ENCODE measurements at regions not wholly inside any gene's neighbourhood (a gene's known extent, or its start where the extent isn't known, plus 50 kb on each side); places are given as distances from the start of the nearest gene placed in this dataset.

GRCh38 chrX:16487620-16488385 lies 162.2 kb upstream of the S100G start:
- WGBS (ENCODE audit: insufficient coverage, insufficient replicate concordance, low lambda C conversion rate, missing lambda C conversion rate): 0% methylated on average over 2 of the region's 2 CpGs
- BruUV-seq (replicated peaks): no TSS peak
- Histone ChIP-seq H4K20me1 (ENCODE audit: control insufficient read depth, insufficient read depth) (no peaks in the 10 kb centered on the region), H3K4me3 (no peak overlapping the region), H3K4me1 (ENCODE audit: control insufficient read depth, insufficient read depth, low read length) (no peaks in the 10 kb centered on the region), H3K79me2 (ENCODE audit: control insufficient read depth, insufficient read depth, low read length) (no peaks in the 10 kb centered on the region), H3K4me2 (ENCODE audit: control insufficient read depth, insufficient read depth) (no peak overlapping the region), H3K36me3 (ENCODE audit: control insufficient read depth in 2 of 2, insufficient read depth in 2 of 2, low read length in 1 of 2) (no peaks in the 10 kb centered on the region), H3K27ac (ENCODE audit: control insufficient read depth, insufficient read depth) (no peak overlapping the region), H2AFZ (ENCODE audit: control insufficient read depth, low read depth, low read length) (no peak overlapping the region), H3K9me3 (replicated peaks; ENCODE audit: control insufficient read depth, insufficient read depth, low read length) (no peaks in the 10 kb centered on the region), H3K27me3 (replicated peaks in 1 of 2; ENCODE audit: control insufficient read depth in 2 of 2, insufficient read depth in 2 of 2, low read length in 1 of 2) (no peaks in the 10 kb centered on the region), H3K9ac (ENCODE audit: control insufficient read depth, insufficient read depth, low read length) (no peak overlapping the region)
- SMC1A ChIA-PET (ENCODE audit: uncharacterized antibody, unreplicated experiment): no interaction called here
- RAD21 ChIA-PET (ENCODE audit: unreplicated experiment): no interaction called here
- POLR2A ChIA-PET: no interaction called here
- in situ Hi-C loops (cut with MboI): no loop called here
- DNase-seq (ENCODE audit: low read depth, low spot score): no peak
- intact Hi-C loops (cut with micrococcal nuclease; ENCODE audit: unreplicated experiment): no loop called here
- TF ChIP-seq JUNB (IDR thresholded peaks at IDR 0.05) (no peak), TCF12 (IDR thresholded peaks at IDR 0.05; ENCODE audit: low read depth, low read length) (no peak), CHD2 (IDR thresholded peaks at IDR 0.05; ENCODE audit: borderline replicate concordance, low read depth, low read length) (no peak), FOXM1 (IDR thresholded peaks at IDR 0.05; ENCODE audit: low read depth, low read length) (no peak), STAT1 (conservative IDR thresholded peaks at IDR 0.05) (no peak), POLR2A (IDR thresholded peaks at IDR 0.05; ENCODE audit: low read depth, low read length) (no peak), ZBTB11 (CRISPR knock-in tag; IDR thresholded peaks at IDR 0.05) (no peak), PAX8 (IDR thresholded peaks at IDR 0.05) (no peak)
- FAIRE-seq: no peak
- ATAC-seq: no peak
- CTCF ChIA-PET: no interaction called here

All from GM12878 (cell line).